ENCODE measurements at regions not wholly inside any gene's neighbourhood (a gene's known extent, or its start where the extent isn't known, plus 50 kb on each side); places are given as distances from the start of the nearest gene placed in this dataset.

DNA sequence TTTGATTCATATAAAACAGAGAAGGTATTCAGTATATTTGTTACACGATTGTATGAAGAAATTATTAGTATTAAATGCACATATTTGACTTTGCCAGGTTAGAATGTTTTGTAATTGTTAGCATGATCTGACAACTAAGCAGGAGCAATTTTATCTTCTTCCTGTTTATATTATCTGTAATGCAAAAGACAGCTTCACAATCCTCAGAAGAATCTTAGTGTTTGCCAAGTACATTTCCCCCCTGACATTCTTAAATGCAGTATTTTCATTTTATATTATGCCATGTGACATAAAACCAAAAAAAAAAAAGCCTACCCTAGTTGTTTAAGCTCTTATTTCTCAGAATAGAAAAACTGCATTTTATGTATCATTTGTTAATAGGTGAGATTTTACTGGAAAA lies 469.4 kb downstream of the FOXG1 start:
- no peaks in the 10 kb centered on the region for H3K4me1 ChIP-seq (replicated peaks)
- no peaks in the 10 kb centered on the region for H3K9me3 ChIP-seq
- no peak for DNase-seq (ENCODE audit: low spot score)
- WGBS = 58% methylated on average over 1 of the region's 1 CpG
- H3K36me3 ChIP-seq = no peaks in the 10 kb centered on the region
- intact Hi-C loops (cut with DNase I) = no loop called here
- no peak overlapping the region for H3K4me3 ChIP-seq
- no peaks in the 10 kb centered on the region for H3K27me3 ChIP-seq (replicated peaks; ENCODE audit: insufficient read depth)
- no peak overlapping the region for H3K27ac ChIP-seq
- TF ChIP-seq, protein P1, sequence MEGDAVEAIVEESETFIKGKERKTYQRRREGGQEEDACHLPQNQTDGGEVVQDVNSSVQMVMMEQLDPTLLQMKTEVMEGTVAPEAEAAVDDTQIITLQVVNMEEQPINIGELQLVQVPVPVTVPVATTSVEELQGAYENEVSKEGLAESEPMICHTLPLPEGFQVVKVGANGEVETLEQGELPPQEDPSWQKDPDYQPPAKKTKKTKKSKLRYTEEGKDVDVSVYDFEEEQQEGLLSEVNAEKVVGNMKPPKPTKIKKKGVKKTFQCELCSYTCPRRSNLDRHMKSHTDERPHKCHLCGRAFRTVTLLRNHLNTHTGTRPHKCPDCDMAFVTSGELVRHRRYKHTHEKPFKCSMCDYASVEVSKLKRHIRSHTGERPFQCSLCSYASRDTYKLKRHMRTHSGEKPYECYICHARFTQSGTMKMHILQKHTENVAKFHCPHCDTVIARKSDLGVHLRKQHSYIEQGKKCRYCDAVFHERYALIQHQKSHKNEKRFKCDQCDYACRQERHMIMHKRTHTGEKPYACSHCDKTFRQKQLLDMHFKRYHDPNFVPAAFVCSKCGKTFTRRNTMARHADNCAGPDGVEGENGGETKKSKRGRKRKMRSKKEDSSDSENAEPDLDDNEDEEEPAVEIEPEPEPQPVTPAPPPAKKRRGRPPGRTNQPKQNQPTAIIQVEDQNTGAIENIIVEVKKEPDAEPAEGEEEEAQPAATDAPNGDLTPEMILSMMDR (IDR thresholded peaks at IDR 0.05) = no peak
- TF ChIP-seq POLR2A (IDR thresholded peaks at IDR 0.05) (no peak), POLR2AphosphoS5 (IDR thresholded peaks at IDR 0.05) (no peak)

DNA sequence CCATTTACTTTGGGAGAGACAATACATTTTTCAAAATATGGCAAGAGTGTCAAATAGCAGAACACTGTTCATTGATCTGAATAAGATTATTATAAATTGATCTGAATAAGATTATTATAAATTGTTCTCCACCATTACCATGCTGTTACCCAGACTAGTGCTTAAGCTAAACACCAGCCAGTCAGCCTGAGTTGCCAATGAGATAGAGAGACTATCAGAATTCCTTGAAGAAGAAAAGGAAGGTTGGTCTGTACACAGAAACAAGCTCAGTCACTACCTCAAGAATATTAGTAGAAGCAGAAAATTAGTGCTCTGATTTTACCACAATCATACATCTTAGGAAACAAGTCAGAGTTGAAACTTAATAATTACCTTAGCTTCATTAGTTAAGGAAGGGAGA lies 469.8 kb downstream of the FOXG1 start:
- no peak for DNase-seq (ENCODE audit: low spot score)
- TF ChIP-seq, protein P1 (IDR thresholded peaks at IDR 0.05) = no peak
- no peak for TF ChIP-seq POLR2AphosphoS5 (IDR thresholded peaks at IDR 0.05)
- no peak for TF ChIP-seq POLR2A (IDR thresholded peaks at IDR 0.05)
- Histone ChIP-seq H3K4me3 (no peak overlapping the region), H3K27me3 (replicated peaks; ENCODE audit: insufficient read depth) (no peaks in the 10 kb centered on the region), H3K9me3 (no peaks in the 10 kb centered on the region), H3K36me3 (no peaks in the 10 kb centered on the region), H3K4me1 (replicated peaks) (no peaks in the 10 kb centered on the region), H3K27ac (no peak overlapping the region)
- intact Hi-C loops (cut with DNase I) = no loop called here

DNA sequence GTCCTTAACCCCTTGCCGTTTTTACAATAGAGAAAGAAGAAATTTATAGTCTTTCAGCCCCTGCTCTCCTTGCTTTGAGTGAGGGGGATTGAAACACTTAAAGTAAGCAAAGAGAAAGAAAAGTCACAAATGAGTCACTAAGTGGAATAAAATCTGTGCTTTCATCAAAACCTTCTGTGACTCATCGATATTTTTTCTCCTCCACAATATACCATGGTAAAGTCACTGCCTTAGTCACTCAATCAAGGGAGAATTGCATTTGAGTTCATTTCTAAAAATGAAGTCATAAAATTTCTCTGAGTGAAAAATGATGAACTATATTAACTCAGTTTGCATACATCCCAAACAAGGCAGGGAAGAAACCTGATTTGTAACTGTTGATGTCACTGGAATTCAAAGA lies 470.3 kb downstream of the FOXG1 start:
- no peak for DNase-seq (ENCODE audit: low spot score)
- intact Hi-C loops (cut with DNase I) = no loop called here
- TF ChIP-seq, protein P1 (IDR thresholded peaks at IDR 0.05) = no peak
- TF ChIP-seq POLR2A (IDR thresholded peaks at IDR 0.05) (no peak), POLR2AphosphoS5 (IDR thresholded peaks at IDR 0.05) (no peak)
- Histone ChIP-seq H3K4me1 (replicated peaks) (no peaks in the 10 kb centered on the region), H3K9me3 (no peaks in the 10 kb centered on the region), H3K36me3 (no peaks in the 10 kb centered on the region), H3K27me3 (replicated peaks; ENCODE audit: insufficient read depth) (no peaks in the 10 kb centered on the region), H3K4me3 (no peak overlapping the region), H3K27ac (no peak overlapping the region)
- 48% methylated on average over 2 of the region's 2 CpGs for WGBS

DNA sequence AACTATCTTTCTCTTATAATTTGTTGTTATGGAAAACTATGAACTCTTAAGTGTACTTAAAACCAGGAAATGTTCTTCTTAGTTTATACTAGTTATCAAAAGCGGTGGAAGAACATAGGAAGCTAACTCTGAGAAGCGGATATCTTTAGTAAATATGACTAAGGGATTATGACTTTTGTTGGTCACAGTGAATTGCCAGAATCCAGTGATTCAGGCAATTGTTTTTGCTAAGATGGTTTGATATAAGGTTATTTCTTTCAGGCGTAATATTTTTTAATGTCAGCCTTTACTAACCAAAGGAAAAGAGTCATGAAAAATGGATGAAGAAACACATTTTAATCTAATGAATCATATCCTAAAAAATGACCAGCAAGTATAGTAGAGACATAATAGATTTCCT lies 473.5 kb downstream of the FOXG1 start:
- Histone ChIP-seq H3K4me1 (replicated peaks) (no peaks in the 10 kb centered on the region), H3K36me3 (no peaks in the 10 kb centered on the region), H3K9me3 (no peaks in the 10 kb centered on the region), H3K27ac (no peak overlapping the region), H3K27me3 (replicated peaks; ENCODE audit: insufficient read depth) (no peaks in the 10 kb centered on the region), H3K4me3 (no peak overlapping the region)
- intact Hi-C loops (cut with DNase I) = no loop called here
- DNase-seq (ENCODE audit: low spot score) = no peak
- TF ChIP-seq POLR2AphosphoS5 (IDR thresholded peaks at IDR 0.05) (no peak), POLR2A (IDR thresholded peaks at IDR 0.05) (no peak)
- TF ChIP-seq, protein P1 (IDR thresholded peaks at IDR 0.05) = no peak
- WGBS = 73% methylated on average over 3 of the region's 3 CpGs

DNA sequence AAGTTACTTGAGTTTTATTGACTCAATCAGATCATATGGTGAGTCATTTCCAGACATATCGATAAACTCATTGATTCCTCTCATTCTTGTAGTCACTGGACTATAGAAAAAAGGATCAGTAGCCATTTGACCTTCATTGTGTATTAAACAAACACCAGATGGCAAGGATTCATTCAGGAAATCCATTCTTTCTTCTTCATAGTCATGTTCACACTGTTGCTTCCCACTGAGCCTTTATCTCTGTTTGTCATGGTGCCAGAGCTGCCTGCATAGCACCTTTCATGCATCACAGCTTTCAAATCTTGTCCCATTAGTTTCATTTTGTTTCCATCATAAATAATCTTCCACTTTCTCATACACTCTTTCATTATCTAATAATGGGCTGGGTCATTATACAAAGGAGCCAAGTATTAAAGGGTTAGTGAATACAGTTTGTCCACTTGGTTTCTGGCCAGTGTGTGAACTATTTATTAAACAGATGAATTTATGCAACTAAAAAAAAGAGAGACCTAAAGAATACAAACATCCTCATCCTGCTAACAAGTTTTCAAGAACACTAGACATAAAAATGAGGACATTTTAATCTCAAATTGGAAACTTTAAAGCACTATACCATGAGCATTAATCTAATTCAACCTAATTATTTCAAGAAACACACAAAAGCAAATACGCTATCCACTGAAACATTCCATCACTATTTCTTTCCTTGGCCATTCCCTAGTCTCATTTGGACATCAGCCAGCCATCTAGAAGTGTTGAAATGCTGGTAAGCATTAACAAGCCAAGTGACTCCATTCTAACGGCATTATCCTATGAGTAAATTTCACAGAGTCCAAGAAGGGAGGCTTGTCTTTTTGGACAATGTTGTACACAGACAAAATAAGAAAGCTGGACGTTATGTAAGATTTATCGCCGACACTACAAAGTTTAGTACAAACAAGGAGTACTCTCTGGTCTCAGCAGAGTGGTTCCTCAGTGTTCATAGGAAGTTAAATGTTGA lies 476.5 kb downstream of the FOXG1 start:
- Histone ChIP-seq H3K4me1 (replicated peaks) (no peaks in the 10 kb centered on the region), H3K27me3 (replicated peaks; ENCODE audit: insufficient read depth) (no peaks in the 10 kb centered on the region), H3K9me3 (no peaks in the 10 kb centered on the region), H3K36me3 (no peaks in the 10 kb centered on the region), H3K27ac (no peak overlapping the region), H3K4me3 (no peak overlapping the region)
- DNase-seq (ENCODE audit: low spot score) = no peak
- intact Hi-C loops (cut with DNase I) = no loop called here
- 60% methylated on average over 6 of the region's 6 CpGs for WGBS
- TF ChIP-seq POLR2A (IDR thresholded peaks at IDR 0.05) (no peak), POLR2AphosphoS5 (IDR thresholded peaks at IDR 0.05) (no peak)
- TF ChIP-seq, protein P1 (IDR thresholded peaks at IDR 0.05) = no peak
